ENCODE measurements at regions not wholly inside any gene's neighbourhood (a gene's known extent, or its start where the extent isn't known, plus 50 kb on each side); places are given as distances from the start of the nearest gene placed in this dataset.

DNA sequence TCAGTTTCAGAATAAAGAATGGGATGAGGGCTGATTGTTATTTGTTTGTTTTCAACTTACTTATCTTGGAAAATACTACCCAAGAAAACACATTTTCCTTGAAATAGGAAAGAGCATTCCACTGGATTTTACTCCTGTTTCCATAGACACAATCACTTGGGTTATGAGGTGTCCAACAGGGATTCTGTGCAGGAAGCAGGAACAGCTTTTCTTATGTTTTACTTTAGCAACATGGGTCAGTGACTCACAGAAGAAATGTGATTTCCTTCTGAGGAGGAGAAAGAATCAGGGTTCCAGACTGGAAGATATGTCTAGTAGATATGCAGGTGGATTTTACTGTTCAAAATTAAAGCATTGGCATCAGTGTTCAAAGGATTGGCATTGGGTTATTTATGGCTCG lies 180.8 kb upstream of the GPC6 start:
- H3K4me1 ChIP-seq (ENCODE audit: control insufficient read depth in 5 of 5, insufficient read depth in 5 of 5, low read length in 5 of 5) = no peaks in the 10 kb centered on the region
- no peak overlapping the region for H3K27ac ChIP-seq (ENCODE audit: low read depth in 1 of 2, low read length in 1 of 2)
- H3K36me3 ChIP-seq (ENCODE audit: control insufficient read depth in 4 of 4, insufficient read depth in 4 of 4, low read length in 4 of 4) = no peaks in the 10 kb centered on the region
- no peaks in the 10 kb centered on the region for H3K27me3 ChIP-seq (ENCODE audit: control insufficient read depth in 3 of 3, insufficient read depth in 3 of 3, low read length in 2 of 3)
- no peak overlapping the region for H3K4me3 ChIP-seq
- ATAC-seq (ENCODE audit: insufficient read depth, low FRiP score) (no peak), DNase-seq (no peak)
- TF ChIP-seq CTCF (IDR thresholded peaks at IDR 0.05; ENCODE audit: control extremely low read depth, extremely low read depth) = no peak
- H3K9me3 ChIP-seq (ENCODE audit: control insufficient read depth in 4 of 4, insufficient read depth in 3 of 4, low read length in 3 of 4) = peaks cover 0 to 4% (median 0%) of the 10 kb centered on the region in 4 donors
- 85 to 92% methylated on average over 1 of the region's 1 CpG for WGBS, 2 donors
- no peak overlapping the region for H3K9ac ChIP-seq (ENCODE audit: insufficient read depth in 1 of 2, low read length in 2 of 2)

DNA sequence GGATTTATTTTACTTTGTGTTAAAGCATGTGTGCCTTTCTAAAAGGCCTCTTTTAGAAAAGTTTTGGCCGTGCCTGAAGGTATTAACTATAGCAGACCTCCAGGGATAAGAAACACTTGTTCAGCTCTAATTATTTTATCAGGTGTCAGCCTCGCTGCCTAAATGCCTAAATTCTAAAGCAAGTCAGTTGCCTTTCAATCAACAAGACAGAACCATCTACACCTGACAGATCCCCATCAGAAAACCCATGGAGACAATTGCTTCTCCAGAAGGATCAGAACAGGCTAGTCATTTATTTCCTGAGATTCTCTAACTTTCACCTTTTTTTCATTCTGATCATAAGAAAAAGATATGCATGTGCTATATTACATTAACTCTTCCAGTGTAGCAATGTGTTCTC lies 171.4 kb upstream of the GPC6 start:
- Histone ChIP-seq H3K36me3 (ENCODE audit: control insufficient read depth in 4 of 4, insufficient read depth in 4 of 4, low read length in 4 of 4) (no peaks in the 10 kb centered on the region), H3K27ac (ENCODE audit: low read depth in 1 of 2, low read length in 1 of 2) (no peak overlapping the region), H3K9ac (ENCODE audit: insufficient read depth in 1 of 2, low read length in 2 of 2) (no peak overlapping the region), H3K4me3 (no peak overlapping the region), H3K9me3 (ENCODE audit: control insufficient read depth in 4 of 4, insufficient read depth in 3 of 4, low read length in 3 of 4) (no peaks in the 10 kb centered on the region), H3K27me3 (ENCODE audit: control insufficient read depth in 3 of 3, insufficient read depth in 3 of 3, low read length in 2 of 3) (no peaks in the 10 kb centered on the region), H3K4me1 (ENCODE audit: control insufficient read depth in 5 of 5, insufficient read depth in 5 of 5, low read length in 5 of 5) (no peaks in the 10 kb centered on the region)
- TF ChIP-seq CTCF (IDR thresholded peaks at IDR 0.05; ENCODE audit: control extremely low read depth, extremely low read depth) = no peak
- WGBS, 2 donors = 75 to 81% methylated on average over 2 of the region's 2 CpGs
- ATAC-seq (ENCODE audit: insufficient read depth, low FRiP score) = no peak
- DNase-seq = no peak

- Histone ChIP-seq H3K27ac (ENCODE audit: low read depth in 1 of 2, low read length in 1 of 2) (no peak overlapping the region), H3K36me3 (ENCODE audit: control insufficient read depth in 4 of 4, insufficient read depth in 4 of 4, low read length in 4 of 4) (no peaks in the 10 kb centered on the region), H3K4me3 (no peak overlapping the region), H3K9ac (ENCODE audit: insufficient read depth in 1 of 2, low read length in 2 of 2) (no peak overlapping the region), H3K9me3 (ENCODE audit: control insufficient read depth in 4 of 4, insufficient read depth in 3 of 4, low read length in 3 of 4) (no peaks in the 10 kb centered on the region), H3K4me1 (ENCODE audit: control insufficient read depth in 5 of 5, insufficient read depth in 5 of 5, low read length in 5 of 5) (no peaks in the 10 kb centered on the region), H3K27me3 (ENCODE audit: control insufficient read depth in 3 of 3, insufficient read depth in 3 of 3, low read length in 2 of 3) (no peaks in the 10 kb centered on the region)
- WGBS, 2 donors = 78 to 88% methylated on average over 1 of the region's 1 CpG
- TF ChIP-seq CTCF (IDR thresholded peaks at IDR 0.05; ENCODE audit: control extremely low read depth, extremely low read depth) = no peak
- no peak for ATAC-seq (ENCODE audit: insufficient read depth, low FRiP score)
- DNase-seq = no peak
Measured at GRCh38 chr13:93058301-93058700, 168.3 kb upstream of the GPC6 start.

DNA sequence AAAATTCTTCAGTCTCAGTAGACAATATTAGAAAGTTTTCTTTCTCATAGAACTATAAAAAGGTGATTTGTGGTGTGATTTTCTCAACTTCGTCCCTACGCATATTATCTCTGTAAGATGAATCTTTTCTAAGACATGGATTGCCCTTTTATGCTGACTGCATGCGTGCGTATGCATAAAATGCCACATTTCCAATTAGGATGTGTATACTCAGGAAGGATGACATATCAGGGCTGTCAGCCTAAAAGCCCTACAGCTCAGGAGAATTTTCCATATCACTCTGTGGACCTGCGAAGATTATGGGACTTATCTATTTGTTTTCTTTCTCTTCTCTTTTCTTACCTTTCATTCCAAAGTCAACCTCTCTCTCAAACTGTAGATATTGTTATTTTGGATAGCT lies 166.5 kb upstream of the GPC6 start:
- Histone ChIP-seq H3K9ac (ENCODE audit: insufficient read depth in 1 of 2, low read length in 2 of 2) (no peak overlapping the region), H3K27ac (ENCODE audit: low read depth in 1 of 2, low read length in 1 of 2) (no peak overlapping the region)
- TF ChIP-seq CTCF (IDR thresholded peaks at IDR 0.05; ENCODE audit: control extremely low read depth, extremely low read depth) = no peak

More for the DNA sequence above, 166.5 kb upstream of the GPC6 start:
- DNase-seq = no peak
- Histone ChIP-seq H3K4me3 (no peak overlapping the region), H3K36me3 (ENCODE audit: control insufficient read depth in 4 of 4, insufficient read depth in 4 of 4, low read length in 4 of 4) (no peaks in the 10 kb centered on the region), H3K4me1 (ENCODE audit: control insufficient read depth in 5 of 5, insufficient read depth in 5 of 5, low read length in 5 of 5) (no peaks in the 10 kb centered on the region), H3K27me3 (ENCODE audit: control insufficient read depth in 3 of 3, insufficient read depth in 3 of 3, low read length in 2 of 3) (no peaks in the 10 kb centered on the region), H3K9me3 (ENCODE audit: control insufficient read depth in 4 of 4, insufficient read depth in 3 of 4, low read length in 3 of 4) (no peaks in the 10 kb centered on the region)
- no peak for ATAC-seq (ENCODE audit: insufficient read depth, low FRiP score)
- 79 to 88% methylated on average over 5 of the region's 5 CpGs for WGBS, 2 donors
